K562 (cell line): ENCODE measurements at regions not wholly inside any gene's neighbourhood (a gene's known extent, or its start where the extent isn't known, plus 50 kb on each side); places are given as distances from the start of the nearest gene placed in this dataset.

Source experiments
- FOS ChIP-seq: IDR thresholded peaks from 3 replicates; pipeline ENCODE4 v1.6.1; 2011; ENCODE audit not compliant: insufficient read length; ENCODE audit errors: extremely low read depth
- ZNF354B ChIP-seq: fragments of 250-450 bp; sonication (Bioruptor Pico); IDR thresholded peaks from 2 replicates; pipeline ENCODE4 v1.4.0; 2020
- ZNF717 ChIP-seq: fragments of 250-450 bp; sonication (Bioruptor Pico); IDR thresholded peaks from 2 replicates; pipeline ENCODE4 v1.5.0; 2021
- TF ChIP-seq, protein P1 (sequence below): fragments of 450-650 bp; IDR thresholded peaks from 2 replicates; pipeline ENCODE4 v1.7.1; 2018; ENCODE audit warnings: mild to moderate bottlenecking, low read depth; ENCODE audit not compliant: partially characterized antibody

DNA sequence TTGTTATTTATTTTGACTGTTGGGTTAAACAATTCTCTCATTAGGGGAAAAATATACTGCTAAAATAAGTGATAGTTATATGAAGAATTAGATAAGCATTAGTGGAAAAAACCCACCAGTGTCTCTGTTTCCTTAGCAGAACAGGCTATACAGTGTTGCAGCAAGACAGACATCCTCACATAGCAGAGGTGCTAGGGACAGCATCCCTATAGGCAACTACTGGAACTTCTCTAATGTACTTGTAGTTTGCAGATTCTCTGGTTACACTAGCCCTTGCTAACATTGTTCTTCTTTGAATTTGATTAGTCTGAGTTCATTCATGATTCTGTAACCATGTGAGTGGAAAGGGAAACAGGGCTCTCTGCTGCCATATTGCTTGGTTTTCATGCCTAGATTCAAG is 661.8 kb upstream of the RGMB start:
- no peak for TF ChIP-seq ZNF717
- TF ChIP-seq, protein P1, sequence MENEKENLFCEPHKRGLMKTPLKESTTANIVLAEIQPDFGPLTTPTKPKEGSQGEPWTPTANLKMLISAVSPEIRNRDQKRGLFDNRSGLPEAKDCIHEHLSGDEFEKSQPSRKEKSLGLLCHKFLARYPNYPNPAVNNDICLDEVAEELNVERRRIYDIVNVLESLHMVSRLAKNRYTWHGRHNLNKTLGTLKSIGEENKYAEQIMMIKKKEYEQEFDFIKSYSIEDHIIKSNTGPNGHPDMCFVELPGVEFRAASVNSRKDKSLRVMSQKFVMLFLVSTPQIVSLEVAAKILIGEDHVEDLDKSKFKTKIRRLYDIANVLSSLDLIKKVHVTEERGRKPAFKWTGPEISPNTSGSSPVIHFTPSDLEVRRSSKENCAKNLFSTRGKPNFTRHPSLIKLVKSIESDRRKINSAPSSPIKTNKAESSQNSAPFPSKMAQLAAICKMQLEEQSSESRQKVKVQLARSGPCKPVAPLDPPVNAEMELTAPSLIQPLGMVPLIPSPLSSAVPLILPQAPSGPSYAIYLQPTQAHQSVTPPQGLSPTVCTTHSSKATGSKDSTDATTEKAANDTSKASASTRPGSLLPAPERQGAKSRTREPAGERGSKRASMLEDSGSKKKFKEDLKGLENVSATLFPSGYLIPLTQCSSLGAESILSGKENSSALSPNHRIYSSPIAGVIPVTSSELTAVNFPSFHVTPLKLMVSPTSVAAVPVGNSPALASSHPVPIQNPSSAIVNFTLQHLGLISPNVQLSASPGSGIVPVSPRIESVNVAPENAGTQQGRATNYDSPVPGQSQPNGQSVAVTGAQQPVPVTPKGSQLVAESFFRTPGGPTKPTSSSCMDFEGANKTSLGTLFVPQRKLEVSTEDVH = no peak
- no peak for TF ChIP-seq ZNF354B (CRISPR knock-in tag)
- no peak for TF ChIP-seq FOS
